DOHH2 (cell line): ENCODE measurements at regions not wholly inside any gene's neighbourhood (a gene's known extent, or its start where the extent isn't known, plus 50 kb on each side); places are given as distances from the start of the nearest gene placed in this dataset.

ENCODE experiments used
- H3F3A ChIP-seq: fragments of 200-600 bp; sonication (generic), shearing (Covaris generic); 2 replicates; pipeline ENCODE4 v1.6.0; 2016; ENCODE audit warnings: antibody characterized with exemption, mild to moderate bottlenecking; ENCODE audit not compliant: control insufficient read depth, insufficient read depth
- H3K27ac ChIP-seq: fragments of 200-600 bp; sonication (generic); 2 replicates; pipeline ENCODE4 v1.5.1; 2014; ENCODE audit warnings: low read depth, mild to moderate bottlenecking, low read length, moderate library complexity
- H3K27me3 ChIP-seq: fragments of 200-600 bp; sonication (generic); 2 replicates; pipeline ENCODE4 v1.6.1; 2014; ENCODE audit warnings: mild to moderate bottlenecking, low read length, mixed read lengths; ENCODE audit not compliant: control insufficient read depth
- H3K36me3 ChIP-seq: fragments of 200-600 bp; sonication (generic); 2 replicates; pipeline ENCODE4 v1.6.1; 2014; ENCODE audit warnings: mild to moderate bottlenecking, low read length, moderate library complexity, mixed read lengths; ENCODE audit not compliant: control insufficient read depth
- H3K4me1 ChIP-seq: fragments of 200-600 bp; sonication (generic); 2 replicates; pipeline ENCODE4 v1.6.1; 2014; ENCODE audit warnings: mild to moderate bottlenecking, low read length, mixed read lengths; ENCODE audit not compliant: control insufficient read depth
- H3K4me2 ChIP-seq: fragments of 200-600 bp; sonication (generic); 2 replicates; pipeline ENCODE4 v1.6.0; 2014; ENCODE audit warnings: mild to moderate bottlenecking, low read length, moderate library complexity
- H3K4me3 ChIP-seq: fragments of 200-600 bp; sonication (generic); 2 replicates; pipeline ENCODE4 v1.5.1; 2014; ENCODE audit warnings: mild to moderate bottlenecking, low read length, mixed read lengths
- H3K79me2 ChIP-seq: fragments of 200-600 bp; sonication (generic); 2 replicates; pipeline ENCODE4 v1.6.1; 2014; ENCODE audit warnings: mild to moderate bottlenecking, low read length, mixed read lengths; ENCODE audit not compliant: control insufficient read depth
- H3K9me2 ChIP-seq: fragments of 200-600 bp; sonication (generic); replicated peaks from 2 replicates; pipeline ENCODE4 v1.6.1; 2014; ENCODE audit warnings: mild to moderate bottlenecking, low read length, mixed read lengths; ENCODE audit not compliant: control insufficient read depth
- H3K9me3 ChIP-seq: fragments of 200-600 bp; sonication (generic); 2 replicates; pipeline ENCODE4 v1.6.1; 2014; ENCODE audit warnings: antibody characterized with exemption, low read length, mixed read lengths; ENCODE audit not compliant: control insufficient read depth, insufficient read depth
- H4K20me1 ChIP-seq: fragments of 200-600 bp; sonication (generic); 2 replicates; pipeline ENCODE4 v1.6.0; 2014; ENCODE audit warnings: low read depth, mild to moderate bottlenecking, antibody characterized with exemption, low read length, moderate library complexity; ENCODE audit not compliant: control insufficient read depth, insufficient read depth
- EZH2phosphoT487 ChIP-seq: fragments of 200-600 bp; sonication (generic); IDR thresholded peaks from 2 replicates; pipeline ENCODE4 v1.6.1; 2017; ENCODE audit warnings: borderline replicate concordance, mild to moderate bottlenecking, antibody characterized with exemption, low read length, moderate library complexity, mixed read lengths
- TF ChIP-seq, protein P1 (sequence below): fragments of 200-600 bp; sonication (generic); IDR thresholded peaks from one replicate; pipeline ENCODE4 v1.5.1; 2014; ENCODE audit warnings: antibody characterized with exemption, mild to moderate bottlenecking, low read depth, low read length; ENCODE audit not compliant: poor library complexity, severe bottlenecking

GRCh38 chr11:32256466-32256865 is 165.6 kb downstream of the RCN1 start:
- H3K9me3 ChIP-seq = no peaks in the 10 kb centered on the region
- no peaks in the 10 kb centered on the region for H4K20me1 ChIP-seq
- no peak overlapping the region for H3K4me3 ChIP-seq
- no peak overlapping the region for H3K4me2 ChIP-seq
- H3K9me2 ChIP-seq = no peaks in the 10 kb centered on the region
- no peaks in the 10 kb centered on the region for H3K27me3 ChIP-seq
- H3F3A ChIP-seq = no peaks in the 10 kb centered on the region
- no peak overlapping the region for H3K27ac ChIP-seq
- no peak for TF ChIP-seq EZH2phosphoT487
- TF ChIP-seq, protein P1, sequence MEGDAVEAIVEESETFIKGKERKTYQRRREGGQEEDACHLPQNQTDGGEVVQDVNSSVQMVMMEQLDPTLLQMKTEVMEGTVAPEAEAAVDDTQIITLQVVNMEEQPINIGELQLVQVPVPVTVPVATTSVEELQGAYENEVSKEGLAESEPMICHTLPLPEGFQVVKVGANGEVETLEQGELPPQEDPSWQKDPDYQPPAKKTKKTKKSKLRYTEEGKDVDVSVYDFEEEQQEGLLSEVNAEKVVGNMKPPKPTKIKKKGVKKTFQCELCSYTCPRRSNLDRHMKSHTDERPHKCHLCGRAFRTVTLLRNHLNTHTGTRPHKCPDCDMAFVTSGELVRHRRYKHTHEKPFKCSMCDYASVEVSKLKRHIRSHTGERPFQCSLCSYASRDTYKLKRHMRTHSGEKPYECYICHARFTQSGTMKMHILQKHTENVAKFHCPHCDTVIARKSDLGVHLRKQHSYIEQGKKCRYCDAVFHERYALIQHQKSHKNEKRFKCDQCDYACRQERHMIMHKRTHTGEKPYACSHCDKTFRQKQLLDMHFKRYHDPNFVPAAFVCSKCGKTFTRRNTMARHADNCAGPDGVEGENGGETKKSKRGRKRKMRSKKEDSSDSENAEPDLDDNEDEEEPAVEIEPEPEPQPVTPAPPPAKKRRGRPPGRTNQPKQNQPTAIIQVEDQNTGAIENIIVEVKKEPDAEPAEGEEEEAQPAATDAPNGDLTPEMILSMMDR = no peak
- no peaks in the 10 kb centered on the region for H3K79me2 ChIP-seq
- H3K4me1 ChIP-seq = no peaks in the 10 kb centered on the region
- H3K36me3 ChIP-seq = no peaks in the 10 kb centered on the region

DNA sequence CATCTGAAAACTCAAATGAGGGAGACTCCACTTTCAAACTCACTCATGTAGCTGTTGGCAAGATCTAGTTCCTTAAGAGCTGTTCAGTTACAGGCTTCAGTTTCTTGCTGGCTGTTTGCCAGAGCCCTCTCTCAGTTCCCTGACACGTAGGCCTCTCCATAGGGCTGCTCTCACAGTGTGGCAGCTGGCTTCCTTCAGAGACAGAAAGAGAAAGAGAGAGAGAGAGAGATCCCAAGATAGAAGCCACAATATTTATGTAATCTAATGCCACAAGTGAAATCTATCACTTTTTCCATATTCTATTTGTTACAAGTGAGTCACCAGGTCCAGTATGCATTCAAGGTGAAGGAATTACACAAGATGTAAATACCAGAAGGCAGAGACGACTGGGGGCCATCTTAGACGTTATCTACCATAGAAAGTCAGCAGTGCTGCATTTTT is 168.8 kb downstream of the RCN1 start:
- Histone ChIP-seq H3K4me1 (no peaks in the 10 kb centered on the region), H3K9me3 (no peaks in the 10 kb centered on the region), H4K20me1 (no peaks in the 10 kb centered on the region), H3K4me3 (no peak overlapping the region), H3K4me2 (no peak overlapping the region), H3K27me3 (no peaks in the 10 kb centered on the region), H3K9me2 (no peaks in the 10 kb centered on the region), H3K27ac (no peak overlapping the region), H3K36me3 (no peaks in the 10 kb centered on the region), H3F3A (no peaks in the 10 kb centered on the region), H3K79me2 (no peaks in the 10 kb centered on the region)
- TF ChIP-seq, protein P1 = no peak
- TF ChIP-seq EZH2phosphoT487 = no peak

- no peak for TF ChIP-seq EZH2phosphoT487
- TF ChIP-seq, protein P1 = no peak
- Histone ChIP-seq H3K4me3 (no peak overlapping the region), H3K4me2 (no peak overlapping the region), H3K9me3 (no peaks in the 10 kb centered on the region), H4K20me1 (no peaks in the 10 kb centered on the region), H3K27ac (no peak overlapping the region), H3K9me2 (no peaks in the 10 kb centered on the region), H3F3A (no peaks in the 10 kb centered on the region), H3K4me1 (no peaks in the 10 kb centered on the region), H3K27me3 (no peaks in the 10 kb centered on the region), H3K36me3 (no peaks in the 10 kb centered on the region), H3K79me2 (no peaks in the 10 kb centered on the region)
Measured at GRCh38 chr11:32262367-32262766, 171.5 kb downstream of the RCN1 start.

DNA sequence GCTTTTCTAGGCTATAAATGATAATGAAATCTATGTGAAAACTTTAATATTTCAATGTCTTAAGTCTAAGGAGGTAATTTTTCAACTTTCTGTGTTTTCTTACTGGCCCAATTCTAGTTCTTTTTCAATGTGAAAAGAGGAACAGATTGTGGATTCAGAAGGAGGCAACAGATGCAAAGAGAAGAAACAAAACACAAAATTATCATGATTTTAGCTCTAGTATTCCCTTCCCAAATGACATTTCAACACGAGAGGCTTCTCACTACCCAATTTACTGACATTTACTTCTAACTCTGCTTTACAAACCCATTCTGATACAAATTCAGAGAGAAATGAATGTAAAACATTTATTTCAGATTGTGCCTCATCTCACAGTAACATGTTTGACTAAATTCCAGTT is 169.4 kb downstream of the WT1 start:
- H3K4me2 ChIP-seq = no peak overlapping the region
- no peak for TF ChIP-seq EZH2phosphoT487
- TF ChIP-seq, protein P1 = no peak
- no peaks in the 10 kb centered on the region for H3K79me2 ChIP-seq
- no peak overlapping the region for H3K27ac ChIP-seq
- no peaks in the 10 kb centered on the region for H3K27me3 ChIP-seq
- no peaks in the 10 kb centered on the region for H3F3A ChIP-seq
- H3K9me3 ChIP-seq = no peaks in the 10 kb centered on the region
- no peak overlapping the region for H3K4me3 ChIP-seq
- H3K36me3 ChIP-seq = no peaks in the 10 kb centered on the region
- H3K4me1 ChIP-seq = no peaks in the 10 kb centered on the region
- no peaks in the 10 kb centered on the region for H4K20me1 ChIP-seq
- H3K9me2 ChIP-seq = no peaks in the 10 kb centered on the region
